Upper lobe of left lung (tissue), 4 donors: ENCODE measurements at regions not wholly inside any gene's neighbourhood (a gene's known extent, or its start where the extent isn't known, plus 50 kb on each side); places are given as distances from the start of the nearest gene placed in this dataset.

Experiments used
- EP300 ChIP-seq, 4 donors: sonication (generic); formaldehyde crosslinking; IDR thresholded peaks; one replicate each; pipeline ENCODE4 v1.5.1; 2017; ENCODE audit warnings: antibody characterized with exemption in 4 of 4, control low read depth in 2 of 4
- POLR2A ChIP-seq, 4 donors: fragments of 450-650 bp; IDR thresholded peaks; one replicate each; pipeline ENCODE4 v1.5.1; 2016 to 2017; ENCODE audit warnings: antibody characterized with exemption in 4 of 4, mild to moderate bottlenecking in 2 of 4
- POLR2AphosphoS5 ChIP-seq, 2 donors: sonication (generic); formaldehyde crosslinking; IDR thresholded peaks; one replicate each; pipeline ENCODE4 v1.5.1; 2017; ENCODE audit warnings: antibody characterized with exemption in 2 of 2
- TF ChIP-seq, protein P1 (sequence below), 6 experiments: fragments of 450-650 bp in 4 of 6; fragments of 200-600 bp in 2 of 6; sonication (generic) in 2 of 6; IDR thresholded peaks; one replicate each; pipeline ENCODE4 v1.5.1; 2016 to 2019; ENCODE audit warnings: antibody characterized with exemption in 6 of 6

DNA sequence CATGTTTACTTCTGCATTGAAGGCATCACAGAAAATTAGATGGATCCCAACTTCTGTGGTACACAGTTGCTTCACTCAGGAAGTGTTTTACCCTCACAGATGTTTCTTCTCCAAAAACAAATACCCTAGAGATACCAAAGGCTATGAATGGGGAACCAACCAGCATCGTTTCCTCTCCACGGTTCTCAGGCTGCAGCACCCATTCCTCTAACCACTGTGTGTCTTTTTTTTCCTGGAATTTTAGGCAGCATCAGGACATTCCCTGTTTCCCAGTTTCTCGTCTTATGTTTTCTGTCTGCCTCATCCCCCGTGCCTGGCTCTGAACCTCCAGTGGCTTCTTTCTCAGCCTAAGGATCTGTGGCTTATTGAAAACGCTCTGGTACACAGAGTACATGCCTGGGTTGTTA lies 72.0 kb upstream of the TBX5 start:
- TF ChIP-seq, protein P1, sequence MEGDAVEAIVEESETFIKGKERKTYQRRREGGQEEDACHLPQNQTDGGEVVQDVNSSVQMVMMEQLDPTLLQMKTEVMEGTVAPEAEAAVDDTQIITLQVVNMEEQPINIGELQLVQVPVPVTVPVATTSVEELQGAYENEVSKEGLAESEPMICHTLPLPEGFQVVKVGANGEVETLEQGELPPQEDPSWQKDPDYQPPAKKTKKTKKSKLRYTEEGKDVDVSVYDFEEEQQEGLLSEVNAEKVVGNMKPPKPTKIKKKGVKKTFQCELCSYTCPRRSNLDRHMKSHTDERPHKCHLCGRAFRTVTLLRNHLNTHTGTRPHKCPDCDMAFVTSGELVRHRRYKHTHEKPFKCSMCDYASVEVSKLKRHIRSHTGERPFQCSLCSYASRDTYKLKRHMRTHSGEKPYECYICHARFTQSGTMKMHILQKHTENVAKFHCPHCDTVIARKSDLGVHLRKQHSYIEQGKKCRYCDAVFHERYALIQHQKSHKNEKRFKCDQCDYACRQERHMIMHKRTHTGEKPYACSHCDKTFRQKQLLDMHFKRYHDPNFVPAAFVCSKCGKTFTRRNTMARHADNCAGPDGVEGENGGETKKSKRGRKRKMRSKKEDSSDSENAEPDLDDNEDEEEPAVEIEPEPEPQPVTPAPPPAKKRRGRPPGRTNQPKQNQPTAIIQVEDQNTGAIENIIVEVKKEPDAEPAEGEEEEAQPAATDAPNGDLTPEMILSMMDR (IDR thresholded peaks at IDR 0.05) = no peak
- TF ChIP-seq POLR2A (IDR thresholded peaks at IDR 0.05) (no peak), POLR2AphosphoS5 (IDR thresholded peaks at IDR 0.05) (peak in 1 of 2 donors; percentile 60), EP300 (IDR thresholded peaks at IDR 0.05) (peak in 1 of 4 donors; percentile 57)
